GM13976 (cell line): ENCODE measurements at regions not wholly inside any gene's neighbourhood (a gene's known extent, or its start where the extent isn't known, plus 50 kb on each side); places are given as distances from the start of the nearest gene placed in this dataset.
"Not testable (repeated sequence)": the region's sequence is repeated elsewhere in the genome, so short reads cannot be mapped to it uniquely, and the experiment has no call there.

Experiments
- DNase-seq: peaks from one replicate; pipeline ENCODE4 v3.0.0; 2012; ENCODE audit warnings: low spot score
- in situ Hi-C: fragments of 300-500 bp; cut with MboI; formaldehyde crosslinking; loops from one replicate; pipeline ENCODE4 v1.12.0; 2022; ENCODE audit warnings: low sequenced_read_pairs, mixed read lengths, inconsistent platforms; ENCODE audit not compliant: unreplicated experiment
- TF ChIP-seq, protein P1 (sequence below): IDR thresholded peaks from 2 replicates; pipeline ENCODE4 v1.5.1; 2012; ENCODE audit warnings: borderline replicate concordance, mild to moderate bottlenecking; ENCODE audit not compliant: insufficient read depth; ENCODE audit errors: extremely low read depth, missing control alignments, control extremely low read depth

DNA sequence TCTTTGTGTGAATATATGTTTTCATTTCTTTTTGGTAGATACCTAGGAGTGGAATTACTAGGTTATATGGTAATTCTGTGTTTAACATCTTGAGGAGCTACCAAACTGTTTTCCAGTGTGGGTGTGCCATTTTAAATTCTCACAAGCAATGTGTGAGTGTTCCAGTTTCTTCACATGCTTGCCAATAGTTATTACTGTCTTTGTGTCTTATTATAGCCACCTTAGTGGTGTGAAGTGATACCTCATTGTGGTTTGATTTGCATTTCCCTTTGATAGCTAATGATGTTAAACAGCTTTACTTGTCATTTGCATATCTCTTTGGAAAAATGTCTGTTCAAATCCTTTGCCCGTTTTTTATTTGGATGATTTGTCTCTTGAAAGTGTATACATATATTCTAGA is 513.0 kb downstream of the TMEM38B start:
- in situ Hi-C loops = no loop called here
- DNase-seq = no peak
- TF ChIP-seq, protein P1, sequence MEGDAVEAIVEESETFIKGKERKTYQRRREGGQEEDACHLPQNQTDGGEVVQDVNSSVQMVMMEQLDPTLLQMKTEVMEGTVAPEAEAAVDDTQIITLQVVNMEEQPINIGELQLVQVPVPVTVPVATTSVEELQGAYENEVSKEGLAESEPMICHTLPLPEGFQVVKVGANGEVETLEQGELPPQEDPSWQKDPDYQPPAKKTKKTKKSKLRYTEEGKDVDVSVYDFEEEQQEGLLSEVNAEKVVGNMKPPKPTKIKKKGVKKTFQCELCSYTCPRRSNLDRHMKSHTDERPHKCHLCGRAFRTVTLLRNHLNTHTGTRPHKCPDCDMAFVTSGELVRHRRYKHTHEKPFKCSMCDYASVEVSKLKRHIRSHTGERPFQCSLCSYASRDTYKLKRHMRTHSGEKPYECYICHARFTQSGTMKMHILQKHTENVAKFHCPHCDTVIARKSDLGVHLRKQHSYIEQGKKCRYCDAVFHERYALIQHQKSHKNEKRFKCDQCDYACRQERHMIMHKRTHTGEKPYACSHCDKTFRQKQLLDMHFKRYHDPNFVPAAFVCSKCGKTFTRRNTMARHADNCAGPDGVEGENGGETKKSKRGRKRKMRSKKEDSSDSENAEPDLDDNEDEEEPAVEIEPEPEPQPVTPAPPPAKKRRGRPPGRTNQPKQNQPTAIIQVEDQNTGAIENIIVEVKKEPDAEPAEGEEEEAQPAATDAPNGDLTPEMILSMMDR = no peak

DNA sequence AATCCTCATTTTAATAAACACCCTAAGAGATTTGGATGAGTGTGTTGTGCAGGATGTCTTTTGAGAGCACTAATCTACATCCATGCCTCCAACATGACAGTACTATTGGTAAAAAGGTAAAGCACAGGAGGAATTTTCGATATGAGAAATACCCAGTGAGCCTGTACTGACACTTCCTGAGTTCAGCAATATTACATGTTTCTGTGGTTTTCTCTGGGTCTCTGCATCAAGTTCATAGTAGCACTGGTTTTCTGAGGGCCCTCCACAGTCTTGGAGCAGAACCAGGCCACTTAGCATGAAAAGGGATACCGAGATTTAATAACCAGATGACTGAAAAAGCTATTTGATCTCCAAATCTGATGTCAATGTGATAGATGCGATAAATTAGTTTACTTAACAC is 524.1 kb downstream of the TMEM38B start:
- DNase-seq = no peak
- in situ Hi-C loops = no loop called here
- TF ChIP-seq, protein P1 = no peak

DNA sequence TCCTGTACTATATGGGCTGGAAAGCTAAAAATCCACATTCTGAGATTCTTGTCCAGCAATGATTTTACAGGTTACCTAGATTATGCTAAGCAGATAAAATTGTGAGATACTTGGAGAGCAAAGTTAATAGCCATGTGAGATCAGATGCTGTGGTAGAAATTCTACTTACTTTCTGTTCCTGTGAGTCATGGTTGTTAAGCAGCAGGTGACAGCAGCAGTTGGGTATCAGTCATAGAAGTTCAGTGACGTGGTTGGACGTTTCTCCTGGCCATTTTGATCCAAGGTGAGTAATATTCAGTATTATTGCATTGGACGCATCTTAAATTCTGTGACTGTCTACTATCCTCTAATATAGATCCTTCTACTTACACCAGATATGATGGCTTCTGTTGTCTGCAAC is 524.5 kb downstream of the TMEM38B start:
- TF ChIP-seq, protein P1 = no peak
- in situ Hi-C loops = no loop called here
- DNase-seq = no peak

DNA sequence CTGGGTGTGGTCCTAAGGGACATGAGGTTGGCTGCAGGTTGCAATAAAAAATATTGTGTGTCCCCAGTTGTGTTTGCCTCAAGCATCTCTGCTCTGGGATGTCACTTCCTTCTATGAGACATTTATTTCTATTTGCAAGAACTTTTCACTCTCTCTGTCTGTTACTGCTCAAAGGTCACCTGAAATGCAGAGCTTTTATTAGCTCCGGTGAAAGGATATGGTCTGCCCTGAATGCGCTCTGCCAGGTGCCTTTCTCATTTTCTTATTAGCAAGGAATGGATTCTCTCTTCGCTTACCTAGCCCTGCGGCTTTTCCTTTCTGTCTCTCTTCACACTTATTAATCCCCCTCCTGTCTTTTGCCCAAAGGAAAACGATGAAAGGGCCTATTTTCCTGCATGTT is 526.1 kb downstream of the TMEM38B start:
- in situ Hi-C loops = no loop called here
- DNase-seq = no peak
- TF ChIP-seq, protein P1 = no peak

DNA sequence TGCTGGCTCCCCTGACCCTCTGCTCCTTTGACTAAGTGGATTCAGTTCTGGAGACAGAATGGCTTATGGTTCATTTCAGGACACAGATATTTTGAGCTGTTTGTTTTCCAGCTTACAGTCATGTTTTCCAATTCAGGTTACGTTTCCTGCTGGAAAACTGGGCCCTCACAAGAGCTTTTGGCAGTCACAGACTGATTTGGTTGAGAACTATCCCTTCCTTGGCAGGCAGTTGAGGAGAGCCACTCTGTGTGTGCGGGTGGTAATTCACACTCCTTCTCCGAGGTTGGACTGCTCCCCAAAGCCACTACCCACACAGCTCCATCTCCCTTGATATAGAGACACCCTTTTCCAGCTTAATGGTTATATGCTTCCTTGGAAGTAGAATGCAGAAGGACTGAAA is 534.5 kb downstream of the TMEM38B start:
- DNase-seq = no peak
- TF ChIP-seq, protein P1 = no peak
- in situ Hi-C loops = no loop called here

DNA sequence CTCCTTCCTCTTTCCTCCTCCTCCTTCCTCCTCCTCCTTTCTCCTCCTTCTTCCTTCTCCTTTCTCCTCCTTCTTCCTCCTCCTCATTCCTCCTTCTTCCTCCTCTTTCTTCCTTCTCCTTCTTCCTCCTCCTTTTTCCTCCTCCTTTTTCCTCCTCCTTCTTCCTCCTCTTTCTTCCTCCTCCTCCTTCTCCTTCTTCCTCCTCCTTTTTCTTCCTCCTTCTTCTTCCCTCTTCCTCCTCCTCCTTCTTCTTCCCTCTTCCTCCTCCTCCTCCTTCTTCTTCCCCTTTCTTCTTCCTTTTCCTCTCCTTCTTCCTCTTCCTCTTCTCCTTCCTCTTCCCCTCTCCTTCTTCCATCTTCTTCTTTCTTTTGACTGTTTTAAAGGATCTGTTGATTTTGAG is 538.8 kb downstream of the TMEM38B start:
- no peak for DNase-seq
- in situ Hi-C loops = no loop called here
- TF ChIP-seq, protein P1 = no peak

DNA sequence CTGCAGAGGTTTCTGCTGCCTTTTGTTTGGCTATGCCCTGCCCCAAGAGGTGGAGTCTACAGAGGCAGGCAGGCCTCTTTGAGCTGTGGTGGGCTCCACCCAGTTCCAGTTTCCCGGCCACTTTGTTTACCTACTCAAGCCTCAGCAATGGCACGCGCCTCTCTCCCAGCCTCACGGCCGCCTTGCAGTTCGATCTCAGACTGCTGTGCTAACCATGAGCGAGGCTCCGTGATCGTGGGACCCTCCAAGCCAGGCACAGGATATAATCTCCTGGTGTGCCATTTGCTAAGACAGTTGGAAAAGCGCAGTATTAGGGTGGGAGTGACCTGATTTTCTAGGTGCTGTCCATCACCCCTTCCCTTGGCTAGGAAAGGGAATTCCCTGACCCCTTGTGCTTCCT is 566.6 kb downstream of the TMEM38B start:
- in situ Hi-C loops, DNase-seq: not testable (repeated sequence)

DNA sequence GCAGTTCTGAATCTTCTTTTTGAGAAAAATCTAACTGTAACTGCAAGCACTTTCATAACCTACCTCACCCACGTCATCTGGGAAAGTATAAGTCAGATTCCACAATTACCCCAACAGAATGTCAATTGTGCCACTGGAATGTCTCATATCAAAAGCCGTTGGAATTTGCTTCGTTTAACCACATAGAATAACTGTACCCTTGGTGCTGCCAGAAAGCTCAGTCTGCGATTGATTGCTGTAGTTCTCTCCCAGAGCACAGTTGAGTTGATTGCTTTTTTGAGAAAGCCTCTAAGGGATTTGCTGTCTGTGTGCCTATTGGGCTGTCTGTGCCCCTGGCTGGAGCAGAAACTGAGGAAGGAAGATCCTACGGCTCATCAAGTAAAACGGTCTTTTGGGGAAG is 583.6 kb downstream of the TMEM38B start:
- TF ChIP-seq, protein P1 = no peak
- in situ Hi-C loops = no loop called here
- DNase-seq = no peak
